ENCODE measurements at regions not wholly inside any gene's neighbourhood (a gene's known extent, or its start where the extent isn't known, plus 50 kb on each side); places are given as distances from the start of the nearest gene placed in this dataset.
"Not testable (repeated sequence)": the region's sequence is repeated elsewhere in the genome, so short reads cannot be mapped to it uniquely, and the experiment has no call there.

DNA sequence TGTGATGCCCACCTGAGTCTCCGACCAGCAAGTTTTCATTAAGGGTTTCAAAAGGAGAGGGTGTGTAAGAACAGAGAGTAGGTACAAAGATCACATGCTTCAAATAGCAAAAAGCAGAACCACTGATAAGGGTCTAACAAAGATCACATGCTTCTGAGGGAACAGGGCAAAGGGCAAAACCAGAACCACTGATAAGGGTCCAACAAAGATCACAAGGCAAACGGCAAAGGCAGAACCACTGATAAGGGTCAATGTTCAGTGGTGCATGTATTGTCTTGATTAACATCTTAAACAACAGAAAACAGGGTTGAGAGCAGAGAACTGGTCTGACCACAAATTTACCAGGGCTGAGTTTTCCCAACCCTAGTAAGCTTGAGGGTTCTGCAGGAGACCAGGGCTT, 145.8 kb upstream of the NBPF11 start:
- TF ChIP-seq, protein P1, sequence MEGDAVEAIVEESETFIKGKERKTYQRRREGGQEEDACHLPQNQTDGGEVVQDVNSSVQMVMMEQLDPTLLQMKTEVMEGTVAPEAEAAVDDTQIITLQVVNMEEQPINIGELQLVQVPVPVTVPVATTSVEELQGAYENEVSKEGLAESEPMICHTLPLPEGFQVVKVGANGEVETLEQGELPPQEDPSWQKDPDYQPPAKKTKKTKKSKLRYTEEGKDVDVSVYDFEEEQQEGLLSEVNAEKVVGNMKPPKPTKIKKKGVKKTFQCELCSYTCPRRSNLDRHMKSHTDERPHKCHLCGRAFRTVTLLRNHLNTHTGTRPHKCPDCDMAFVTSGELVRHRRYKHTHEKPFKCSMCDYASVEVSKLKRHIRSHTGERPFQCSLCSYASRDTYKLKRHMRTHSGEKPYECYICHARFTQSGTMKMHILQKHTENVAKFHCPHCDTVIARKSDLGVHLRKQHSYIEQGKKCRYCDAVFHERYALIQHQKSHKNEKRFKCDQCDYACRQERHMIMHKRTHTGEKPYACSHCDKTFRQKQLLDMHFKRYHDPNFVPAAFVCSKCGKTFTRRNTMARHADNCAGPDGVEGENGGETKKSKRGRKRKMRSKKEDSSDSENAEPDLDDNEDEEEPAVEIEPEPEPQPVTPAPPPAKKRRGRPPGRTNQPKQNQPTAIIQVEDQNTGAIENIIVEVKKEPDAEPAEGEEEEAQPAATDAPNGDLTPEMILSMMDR (conservative IDR thresholded peaks at IDR 0.05 in 1 of 2, IDR thresholded peaks at IDR 0.05 in 1 of 2; ENCODE audit: low read depth in 1 of 2, low read length in 2 of 2), result not testable (repeated sequence)
- TF ChIP-seq EZH2 (IDR thresholded peaks at IDR 0.05; ENCODE audit: low read length, missing control alignments), result not testable (repeated sequence)
